ENCODE measurements at regions not wholly inside any gene's neighbourhood (a gene's known extent, or its start where the extent isn't known, plus 50 kb on each side); places are given as distances from the start of the nearest gene placed in this dataset.

GRCh38 chr4:3864742-3865721 lies 98.8 kb downstream of the ADRA2C start:
- TF ChIP-seq EZH2 (IDR thresholded peaks at IDR 0.05; ENCODE audit: insufficient read depth, low read length), result no peak
- TF ChIP-seq CTCF (IDR thresholded peaks at IDR 0.05; ENCODE audit: insufficient read depth, low read depth, low read length), result no peak
